DMS53 treated with DMSO at 0.1 percent for 48 hours (cell line): ENCODE measurements at regions not wholly inside any gene's neighbourhood (a gene's known extent, or its start where the extent isn't known, plus 50 kb on each side); places are given as distances from the start of the nearest gene placed in this dataset.

Experiments used
- DNase-seq: peaks from one replicate; lab custom pipeline; 2025; ENCODE audit not compliant: unreplicated experiment; lab: John Stamatoyannopoulos, UW

- no peak for DNase-seq
Observed at GRCh38 chr10:2475711-2476217, 591.6 kb upstream of the PFKP start.

- DNase-seq = no peak
Observed at GRCh38 chr10:2471811-2472210, 595.5 kb upstream of the PFKP start.

GRCh38 chr10:2469802-2470201 is 597.5 kb upstream of the PFKP start:
- DNase-seq = no peak

- no peak for DNase-seq
Observed at GRCh38 chr10:2464483-2464882, 602.9 kb upstream of the PFKP start.

GRCh38 chr10:2463316-2463715 is 604.0 kb upstream of the PFKP start:
- no peak for DNase-seq

- DNase-seq = no peak
Observed at GRCh38 chr10:2462581-2462980, 604.8 kb upstream of the PFKP start.

GRCh38 chr10:2460812-2461211 is 606.5 kb upstream of the PFKP start:
- DNase-seq = no peak

- no peak for DNase-seq
Observed at GRCh38 chr10:2459713-2460112, 607.6 kb upstream of the PFKP start.

- DNase-seq = no peak
Observed at GRCh38 chr10:2456834-2457233, 610.5 kb upstream of the PFKP start.

GRCh38 chr10:2445370-2445769 is 622.0 kb upstream of the PFKP start:
- no peak for DNase-seq

- DNase-seq = no peak
Observed at GRCh38 chr10:2439983-2440382, 627.4 kb upstream of the PFKP start.

GRCh38 chr10:2439000-2439399 is 628.3 kb upstream of the PFKP start:
- no peak for DNase-seq

GRCh38 chr10:2438248-2438939 is 629.0 kb upstream of the PFKP start:
- no peak for DNase-seq

- no peak for DNase-seq
Observed at GRCh38 chr10:2436933-2437332, 630.4 kb upstream of the PFKP start.

- no peak for DNase-seq
Observed at GRCh38 chr10:2431961-2432360, 635.4 kb upstream of the PFKP start.

GRCh38 chr10:2427412-2427811 is 639.9 kb upstream of the PFKP start:
- no peak for DNase-seq

- no peak for DNase-seq
Observed at GRCh38 chr10:2425320-2425719, 642.0 kb upstream of the PFKP start.

- DNase-seq = no peak
Observed at GRCh38 chr10:2414562-2414961, 652.8 kb upstream of the PFKP start.

GRCh38 chr10:2414039-2414438 is 653.3 kb upstream of the PFKP start:
- no peak for DNase-seq

- DNase-seq = no peak
Observed at GRCh38 chr10:2410049-2410448, 657.3 kb upstream of the PFKP start.

GRCh38 chr10:2401459-2401858 is 664.1 kb upstream of the ADARB2 start:
- DNase-seq = no peak

- no peak for DNase-seq
Observed at GRCh38 chr10:2399482-2399881, 662.2 kb upstream of the ADARB2 start.

- DNase-seq = no peak
Observed at GRCh38 chr10:2392145-2392812, 655.0 kb upstream of the ADARB2 start.
